ENCODE measurements at regions not wholly inside any gene's neighbourhood (a gene's known extent, or its start where the extent isn't known, plus 50 kb on each side); places are given as distances from the start of the nearest gene placed in this dataset.

- TF ChIP-seq CTCF (IDR thresholded peaks at IDR 0.05), result no peak
- TF ChIP-seq POLR2AphosphoS5 (IDR thresholded peaks at IDR 0.05; ENCODE audit: low read depth, low read length), result no peak
- no peak for TF ChIP-seq SIN3A (IDR thresholded peaks at IDR 0.05; ENCODE audit: borderline replicate concordance, insufficient read depth, low read depth, low read length)
- no peak for TF ChIP-seq REST (IDR thresholded peaks at IDR 0.05; ENCODE audit: insufficient read depth in 1 of 2, low read depth in 2 of 2, low read length in 1 of 2)
Measured at GRCh38 chr1:234970731-234971476, 157.7 kb downstream of the TOMM20 start.

Measured in Panc1 (cell line).